T-helper 22 cell (primary cell): ENCODE measurements at regions not wholly inside any gene's neighbourhood (a gene's known extent, or its start where the extent isn't known, plus 50 kb on each side); places are given as distances from the start of the nearest gene placed in this dataset.

Source experiments
- DNase-seq: peaks from one replicate; pipeline ENCODE4 v3.0.0-alpha.2; 2020; ENCODE audit warnings: low read depth

DNA sequence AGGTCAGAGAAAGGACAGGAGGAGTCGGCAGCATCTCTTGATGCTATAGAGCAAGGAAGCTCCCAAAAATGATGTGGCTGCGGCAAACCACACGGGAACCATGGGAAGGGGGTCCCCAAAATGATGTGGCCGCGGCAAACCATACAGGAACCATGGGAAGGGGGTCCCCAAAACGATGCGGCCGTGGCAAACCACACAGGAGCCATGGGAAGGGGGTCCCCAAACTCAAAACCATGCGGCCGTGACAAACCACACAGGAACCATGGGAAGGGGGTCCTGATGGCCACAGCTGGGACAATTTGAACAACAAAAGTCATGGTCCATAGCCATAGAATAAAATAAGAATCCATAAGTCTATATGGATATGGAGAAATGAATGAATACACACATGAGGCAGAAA lies 58.4 kb upstream of the GLI2 start:
- no peak for DNase-seq

DNA sequence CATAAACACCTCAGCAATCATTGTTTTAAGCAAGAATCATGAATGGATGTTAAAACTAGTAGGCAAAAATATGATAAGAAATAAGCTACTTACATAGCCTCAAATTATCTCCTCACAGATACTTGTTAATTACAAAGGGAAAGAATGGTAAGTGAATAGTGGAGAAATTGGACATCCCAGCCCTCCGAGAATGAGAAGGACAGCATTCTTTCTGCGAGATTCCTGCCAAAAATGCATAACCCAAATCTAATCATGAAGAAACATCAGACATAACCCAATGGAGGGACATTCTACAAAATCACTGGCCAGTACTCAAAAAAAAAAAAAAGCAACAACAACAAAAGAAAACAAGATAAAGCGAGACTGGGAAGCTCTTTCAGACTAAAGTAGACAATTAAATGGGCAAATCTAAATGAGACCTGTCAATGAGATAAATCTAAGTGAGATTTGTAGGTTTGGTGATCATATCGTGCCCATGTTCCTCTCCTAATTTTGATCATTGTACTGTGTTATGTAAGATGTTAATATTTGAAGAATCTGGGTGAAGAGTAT lies 57.9 kb upstream of the GLI2 start:
- DNase-seq: no peak

- DNase-seq: no peak
Measured at GRCh38 chr2:120678251-120678650, 57.4 kb upstream of the GLI2 start.

DNA sequence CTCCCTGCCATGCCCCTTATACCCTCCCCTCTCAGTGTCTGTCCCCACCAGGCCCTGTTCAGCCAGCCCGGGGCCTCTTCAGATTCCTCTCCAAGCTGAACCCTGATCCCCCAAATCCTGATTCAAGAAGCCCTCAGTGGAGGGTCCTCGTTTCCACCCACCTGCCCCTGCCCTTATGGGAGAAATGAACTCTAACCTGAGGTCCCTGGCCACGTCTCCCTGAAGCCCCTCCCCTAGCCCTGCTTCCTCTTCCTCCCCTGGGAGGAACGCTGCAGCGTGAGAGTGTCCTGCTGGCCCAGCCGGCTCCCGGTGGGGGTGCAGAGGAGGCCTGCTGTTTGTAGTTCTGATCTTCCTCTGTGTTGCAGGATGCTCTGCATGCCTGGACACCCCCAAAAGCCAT lies 56.7 kb upstream of the GLI2 start:
- DNase-seq: no peak

- DNase-seq: no peak
Measured at GRCh38 chr2:120679526-120679925, 56.1 kb upstream of the GLI2 start.

GRCh38 chr2:120680136-120680761 lies 55.4 kb upstream of the GLI2 start:
- peak; percentile 18 for DNase-seq

- DNase-seq: no peak
Measured at GRCh38 chr2:120681181-120681580, 54.5 kb upstream of the GLI2 start.

DNA sequence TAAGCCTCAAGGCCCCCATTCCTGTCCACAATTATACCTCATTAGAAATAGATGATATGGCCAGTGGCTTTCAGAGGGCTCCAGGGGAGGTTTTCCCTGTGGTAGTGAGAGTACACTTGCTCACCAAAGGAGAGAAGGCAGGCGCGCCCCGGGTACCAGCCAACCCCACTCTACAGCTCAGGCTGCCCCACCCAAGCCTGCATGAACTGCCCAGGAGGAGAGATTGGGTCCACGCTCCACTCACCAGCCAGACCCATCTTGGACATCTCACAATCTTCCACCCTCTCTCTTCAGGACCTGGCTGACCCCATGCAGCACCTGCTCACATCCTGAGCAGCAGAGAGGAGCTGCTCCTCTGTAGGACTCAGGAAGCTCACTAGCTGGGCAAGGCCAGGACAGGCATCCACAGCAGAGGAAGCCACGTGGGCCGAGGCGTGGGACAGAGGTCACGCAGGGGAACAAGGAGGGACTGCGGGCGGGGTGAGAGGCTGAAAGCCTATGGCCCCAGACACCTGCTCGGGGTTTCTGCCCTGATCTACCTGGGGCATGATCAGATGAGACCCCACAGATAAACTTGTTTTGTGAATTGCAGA lies 53.9 kb upstream of the GLI2 start:
- DNase-seq: no peak

- DNase-seq: no peak
Measured at GRCh38 chr2:120682654-120683053, 53.0 kb upstream of the GLI2 start.

DNA sequence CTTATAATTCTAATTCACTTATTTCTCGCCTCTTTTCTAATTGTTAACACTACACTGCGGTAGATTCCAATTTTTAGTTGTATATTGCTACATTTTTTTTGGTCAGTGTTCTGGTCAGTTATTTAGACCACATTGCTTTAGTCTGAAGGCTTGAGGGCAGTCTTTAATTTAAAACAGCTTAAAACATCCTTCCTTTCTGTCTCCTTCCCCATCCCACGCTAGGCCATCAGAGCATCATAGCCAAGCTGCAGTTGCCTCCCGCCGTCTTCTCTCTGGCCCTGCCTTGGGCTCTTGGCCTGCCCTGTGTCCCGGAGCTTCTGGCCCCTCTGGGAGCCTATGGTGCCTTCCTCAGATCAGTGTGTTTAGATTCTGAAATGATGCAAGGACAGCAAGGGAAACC lies 52.6 kb upstream of the GLI2 start:
- no peak for DNase-seq

GRCh38 chr2:120683701-120684100 lies 52.0 kb upstream of the GLI2 start:
- DNase-seq: no peak

- DNase-seq: no peak
Measured at GRCh38 chr2:120684289-120685065, 51.2 kb upstream of the GLI2 start.

DNA sequence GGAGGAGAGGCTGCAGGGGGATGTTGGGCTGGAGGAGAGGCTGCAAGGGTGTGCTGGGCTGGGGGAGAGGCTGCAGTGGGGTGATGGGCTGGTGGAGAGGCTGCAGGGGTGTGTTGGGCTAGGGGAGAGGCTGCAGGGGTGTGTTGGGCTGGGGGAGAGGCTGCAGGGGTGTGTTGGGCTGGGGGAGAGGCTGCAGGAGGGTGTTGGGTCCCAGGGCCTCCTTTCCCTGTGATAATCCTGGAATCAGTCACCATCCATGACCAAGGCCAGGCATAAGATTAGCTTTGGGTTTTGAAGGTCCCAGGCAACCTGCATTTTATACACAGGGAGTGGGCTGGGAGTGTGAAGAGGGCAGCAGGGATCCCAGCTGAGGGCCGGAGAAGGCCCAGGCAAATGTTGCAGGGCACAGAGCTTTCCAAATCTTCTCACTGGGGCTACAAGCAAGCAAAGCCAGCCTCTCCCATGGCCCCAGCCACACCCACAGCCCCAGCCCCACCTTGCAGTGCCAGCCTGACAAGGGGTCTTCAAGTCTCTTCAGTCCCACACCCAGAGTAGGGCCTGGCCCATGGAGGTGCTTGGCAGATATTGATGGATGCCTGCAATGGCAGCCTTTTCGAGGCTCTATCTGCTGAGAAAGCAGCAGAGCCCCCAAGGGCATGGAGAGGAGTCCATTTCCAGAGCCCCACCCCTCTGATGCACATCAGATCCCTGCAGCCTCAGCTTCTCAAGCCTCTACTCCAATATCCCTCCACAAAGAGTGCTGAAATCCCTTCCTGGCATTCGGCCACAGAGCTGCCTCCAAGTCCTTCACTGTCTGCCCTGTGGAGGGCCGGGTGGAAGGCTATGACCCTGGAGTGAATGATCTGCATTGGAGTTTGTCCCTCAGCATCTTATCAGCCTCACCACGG lies 50.3 kb upstream of the GLI2 start:
- no peak for DNase-seq
